Memory B cell (primary cell): ENCODE measurements at regions not wholly inside any gene's neighbourhood (a gene's known extent, or its start where the extent isn't known, plus 50 kb on each side); places are given as distances from the start of the nearest gene placed in this dataset.

Experiments
- ATAC-seq: fragments of 150-1000 bp; cut with Tn5 transposase; 2 replicates; pipeline ENCODE4 v1.10.0; 2021; ENCODE audit warnings: low read depth, mild to moderate bottlenecking, moderate library complexity
- DNase-seq, 2 donors: peaks; one replicate each; pipeline ENCODE4 v3.0.0; 2022; ENCODE audit warnings: low spot score in 2 of 2
- H3K27ac Mint-ChIP-seq: one replicate; pipeline ENCODE4 v1.8.0; 2022; ENCODE audit warnings: mild to moderate bottlenecking, moderate library complexity, mixed read lengths
- H3K27me3 Mint-ChIP-seq: one replicate; pipeline ENCODE4 v1.8.0; 2022; ENCODE audit warnings: mixed read lengths
- H3K36me3 Mint-ChIP-seq: one replicate; pipeline ENCODE4 v1.8.0; 2022; ENCODE audit warnings: mild to moderate bottlenecking, mixed read lengths
- H3K4me1 Mint-ChIP-seq: one replicate; pipeline ENCODE4 v1.8.0; 2022; ENCODE audit warnings: mixed read lengths
- H3K4me3 Mint-ChIP-seq: one replicate; pipeline ENCODE4 v1.8.0; 2022; ENCODE audit warnings: mild to moderate bottlenecking, moderate library complexity, mixed read lengths
- H3K9me3 Mint-ChIP-seq: one replicate; pipeline ENCODE4 v1.8.0; 2022; ENCODE audit warnings: mixed read lengths

DNA sequence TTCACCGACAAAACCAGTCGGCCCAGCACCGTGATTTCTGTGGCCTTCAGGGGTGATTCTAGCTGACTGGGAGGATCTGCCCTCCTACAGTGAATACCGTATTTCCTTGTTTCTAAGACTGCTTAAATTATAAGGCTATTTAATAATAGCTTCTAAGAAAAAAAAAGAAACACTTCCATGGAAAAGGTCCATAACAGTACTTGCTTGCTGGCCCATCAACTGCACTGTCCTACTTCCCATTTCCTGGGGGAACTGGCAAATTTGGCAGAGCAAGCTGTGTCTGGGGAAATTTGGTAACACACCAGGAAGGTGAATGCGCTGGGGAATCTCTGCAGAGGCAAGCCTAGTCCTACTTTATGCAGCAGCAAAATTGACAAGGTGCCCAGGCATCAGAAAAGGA lies 214.0 kb downstream of the ZNF326 start:
- H3K27me3 Mint-ChIP-seq, result no peaks in the 10 kb centered on the region
- H3K4me1 Mint-ChIP-seq, result no peaks in the 10 kb centered on the region
- ATAC-seq (no peak), DNase-seq (no peak)
- no peaks in the 10 kb centered on the region for H3K9me3 Mint-ChIP-seq
- no peak overlapping the region for H3K4me3 Mint-ChIP-seq
- no peaks in the 10 kb centered on the region for H3K36me3 Mint-ChIP-seq
- no peak overlapping the region for H3K27ac Mint-ChIP-seq

DNA sequence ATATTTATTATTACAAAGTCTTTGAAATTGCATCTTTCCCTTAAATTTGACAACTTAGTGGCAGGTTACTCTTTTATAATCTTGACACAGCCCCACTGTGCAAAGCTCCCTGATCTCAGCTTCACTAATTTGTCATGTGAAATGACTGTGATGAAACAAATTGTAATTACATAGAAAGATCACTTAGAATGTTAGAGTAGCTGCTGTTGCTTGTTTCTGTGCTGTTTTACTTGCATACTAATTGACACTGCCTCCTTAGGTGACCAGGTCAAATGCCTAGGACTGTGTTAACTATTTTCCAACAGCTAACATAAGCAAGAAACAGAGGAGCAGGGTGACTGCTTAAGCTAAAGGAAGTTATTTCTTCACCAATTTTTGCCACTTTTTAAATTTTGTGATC lies 211.3 kb downstream of the ZNF326 start:
- Mint-ChIP-seq H3K27ac (no peak overlapping the region), H3K9me3 (no peaks in the 10 kb centered on the region), H3K27me3 (peaks cover 3% of the 10 kb centered on the region), H3K4me1 (no peaks in the 10 kb centered on the region), H3K4me3 (no peak overlapping the region), H3K36me3 (no peaks in the 10 kb centered on the region)
- DNase-seq, result no peak
- no peak for ATAC-seq

DNA sequence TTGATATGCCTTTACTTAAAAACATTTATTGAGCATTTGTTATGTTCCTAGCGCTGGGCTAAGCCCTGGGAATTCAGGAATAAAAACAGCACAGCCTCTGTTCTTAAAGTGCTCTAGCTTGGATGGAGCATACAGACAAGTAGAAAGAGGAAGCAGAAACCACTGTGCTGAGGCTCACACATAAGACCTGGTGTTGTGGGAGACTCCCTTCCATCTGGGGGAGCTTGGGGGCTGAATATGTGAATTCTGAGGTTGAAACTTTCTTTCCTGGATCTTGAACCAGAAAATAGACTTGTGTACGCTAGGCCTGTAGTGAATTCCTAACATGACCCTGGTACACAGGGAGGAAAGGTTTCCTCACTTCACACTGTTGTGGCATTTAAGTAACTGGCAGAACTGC lies 209.9 kb downstream of the ZNF326 start:
- Mint-ChIP-seq H3K9me3 (no peaks in the 10 kb centered on the region), H3K4me1 (no peaks in the 10 kb centered on the region), H3K4me3 (no peak overlapping the region), H3K27me3 (peaks cover 3% of the 10 kb centered on the region), H3K36me3 (no peaks in the 10 kb centered on the region), H3K27ac (no peak overlapping the region)
- DNase-seq (no peak), ATAC-seq (no peak)

DNA sequence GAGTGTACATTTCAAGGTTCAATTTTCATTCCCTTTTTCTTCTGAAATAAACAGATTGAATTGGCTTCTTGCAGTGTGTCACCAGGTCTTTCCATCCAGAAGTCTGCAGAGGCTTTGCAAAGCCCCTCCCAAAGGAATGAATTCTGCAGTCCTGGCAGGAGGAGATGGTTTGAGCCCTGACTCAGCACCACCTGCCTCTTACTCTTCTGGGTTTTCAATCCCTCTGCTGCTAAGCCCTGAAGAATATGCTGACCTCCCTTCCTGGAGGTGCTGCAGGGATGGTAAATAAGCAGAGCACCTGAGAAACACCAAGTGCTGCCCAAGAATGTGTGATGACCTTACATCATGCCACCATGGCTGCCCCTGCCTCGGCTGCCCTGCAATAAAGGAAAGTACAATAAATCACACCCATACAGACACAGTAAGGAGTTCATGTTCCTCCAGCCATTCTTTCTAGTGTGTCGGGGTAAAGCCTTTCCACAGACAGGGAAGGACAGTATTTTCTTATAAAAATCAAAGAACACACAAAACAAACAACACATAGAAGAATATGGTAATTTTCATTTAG lies 209.2 kb downstream of the ZNF326 start:
- H3K27me3 Mint-ChIP-seq, result peaks cover 3% of the 10 kb centered on the region
- no peak for DNase-seq
- ATAC-seq, result no peak
- no peak overlapping the region for H3K27ac Mint-ChIP-seq
- no peak overlapping the region for H3K4me3 Mint-ChIP-seq
- no peaks in the 10 kb centered on the region for H3K4me1 Mint-ChIP-seq
- H3K36me3 Mint-ChIP-seq, result no peaks in the 10 kb centered on the region
- no peaks in the 10 kb centered on the region for H3K9me3 Mint-ChIP-seq

DNA sequence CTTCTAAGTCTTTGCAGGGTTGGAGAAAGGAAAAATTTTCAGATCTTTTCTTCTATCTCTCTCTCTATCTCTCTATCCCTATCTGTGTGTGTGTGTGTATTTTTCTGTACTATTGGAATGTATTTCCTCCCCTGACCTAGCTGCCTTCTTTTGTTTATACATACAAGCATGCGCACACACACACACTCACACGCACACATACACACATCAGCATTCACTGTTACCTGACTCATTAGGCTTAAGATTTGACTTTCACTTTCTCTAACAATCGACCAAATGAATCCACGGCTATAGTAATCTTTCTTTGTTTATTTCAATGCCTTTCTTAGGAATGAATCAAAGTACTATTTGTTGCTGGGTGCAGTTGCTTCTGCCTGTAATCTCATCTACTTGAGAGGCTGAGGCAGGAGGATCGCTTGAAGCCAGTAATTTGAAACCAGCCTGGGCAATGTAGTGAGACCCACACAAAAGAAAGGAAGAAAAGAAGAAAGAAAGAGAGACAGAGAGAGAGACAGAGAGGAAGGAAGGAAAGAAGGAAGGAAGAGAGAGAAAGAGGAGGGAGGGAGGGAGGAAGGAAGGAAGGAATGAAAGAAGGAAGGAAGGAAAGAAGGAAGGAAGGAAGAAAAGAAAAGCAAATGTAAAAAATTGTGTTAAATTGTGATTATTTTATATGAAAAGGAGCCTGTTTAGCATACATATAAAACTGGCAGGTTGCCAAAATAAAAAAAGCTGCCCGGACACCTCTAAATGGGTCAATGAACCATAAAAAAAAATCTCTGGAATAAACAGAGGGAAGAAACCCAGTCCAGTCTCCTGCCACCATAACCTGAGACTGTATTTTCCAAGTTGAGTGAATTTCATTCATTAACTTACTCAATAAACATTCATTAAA lies 206.8 kb downstream of the ZNF326 start:
- Mint-ChIP-seq H3K9me3 (no peaks in the 10 kb centered on the region), H3K27me3 (peaks cover 3% of the 10 kb centered on the region), H3K4me1 (no peaks in the 10 kb centered on the region), H3K36me3 (no peaks in the 10 kb centered on the region), H3K27ac (no peak overlapping the region), H3K4me3 (no peak overlapping the region)
- ATAC-seq (no peak), DNase-seq (no peak)

DNA sequence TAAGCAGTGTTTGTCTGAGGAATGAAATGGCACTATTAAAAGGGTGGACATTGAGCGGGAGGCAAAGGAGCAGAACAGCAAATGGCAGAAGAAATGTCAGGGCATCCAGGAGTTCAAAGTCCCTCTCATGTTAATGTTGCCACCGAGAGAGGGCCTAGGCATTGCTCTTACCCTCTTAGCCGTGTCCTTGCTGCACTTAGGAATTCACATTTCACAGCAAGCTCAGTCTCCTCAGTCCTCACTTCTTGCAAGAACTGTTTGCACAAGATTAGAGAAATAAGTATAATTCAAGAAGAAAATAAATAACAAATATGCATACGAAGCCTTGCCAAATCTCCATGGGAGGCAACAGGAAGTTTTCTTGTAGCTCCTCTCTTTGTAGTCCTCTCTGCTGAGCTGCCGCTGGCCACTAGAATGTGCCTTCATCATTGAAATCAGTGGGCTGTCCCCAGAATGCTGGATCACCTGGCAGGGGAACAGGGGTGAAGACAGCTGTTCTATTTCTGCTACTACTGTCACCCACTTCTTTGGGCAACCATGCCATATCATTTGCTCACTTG lies 205.8 kb downstream of the ZNF326 start:
- ATAC-seq (no peak), DNase-seq (no peak)
- peaks cover 3% of the 10 kb centered on the region for H3K27me3 Mint-ChIP-seq
- no peak overlapping the region for H3K27ac Mint-ChIP-seq
- no peak overlapping the region for H3K4me3 Mint-ChIP-seq
- H3K4me1 Mint-ChIP-seq, result no peaks in the 10 kb centered on the region
- no peaks in the 10 kb centered on the region for H3K9me3 Mint-ChIP-seq
- H3K36me3 Mint-ChIP-seq, result no peaks in the 10 kb centered on the region

DNA sequence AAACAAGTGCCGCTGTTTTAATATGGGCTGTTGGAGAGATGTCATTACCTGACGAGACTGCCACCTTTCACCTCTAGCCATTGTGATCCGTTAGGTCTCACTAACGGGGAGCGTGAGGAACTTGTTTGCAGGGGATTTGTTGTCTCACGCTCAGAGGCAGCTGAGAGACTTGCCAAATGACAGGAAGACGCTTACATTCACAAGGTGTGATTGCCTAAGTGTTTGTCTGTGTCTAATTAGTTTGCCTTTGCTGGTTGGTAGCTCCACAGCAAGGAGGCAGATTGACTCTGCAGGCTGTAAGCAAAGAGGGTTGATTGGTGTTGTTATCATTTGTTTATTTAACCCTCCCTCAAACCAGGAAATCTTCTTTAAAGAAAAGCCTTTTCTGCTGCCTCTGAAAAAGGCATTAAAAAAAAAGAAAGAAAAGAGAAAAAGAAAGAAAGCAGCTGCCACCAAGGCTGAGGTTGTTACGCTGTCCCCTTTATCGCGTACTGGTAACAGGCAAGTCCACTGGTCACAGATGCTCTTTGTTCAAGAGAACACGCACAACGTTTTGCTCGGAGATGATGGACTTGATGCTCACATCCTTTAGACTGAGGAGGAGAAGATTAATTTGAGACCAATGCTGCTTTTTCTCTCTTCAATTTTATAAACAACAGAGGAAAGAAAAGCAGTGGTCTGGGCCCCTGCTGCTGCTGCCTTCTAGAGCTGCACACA lies 203.9 kb downstream of the ZNF326 start:
- Mint-ChIP-seq H3K4me3 (no peak overlapping the region), H3K27ac (no peak overlapping the region), H3K9me3 (no peaks in the 10 kb centered on the region), H3K27me3 (peaks cover 4% of the 10 kb centered on the region), H3K36me3 (no peaks in the 10 kb centered on the region), H3K4me1 (no peaks in the 10 kb centered on the region)
- ATAC-seq, result no peak
- no peak for DNase-seq

DNA sequence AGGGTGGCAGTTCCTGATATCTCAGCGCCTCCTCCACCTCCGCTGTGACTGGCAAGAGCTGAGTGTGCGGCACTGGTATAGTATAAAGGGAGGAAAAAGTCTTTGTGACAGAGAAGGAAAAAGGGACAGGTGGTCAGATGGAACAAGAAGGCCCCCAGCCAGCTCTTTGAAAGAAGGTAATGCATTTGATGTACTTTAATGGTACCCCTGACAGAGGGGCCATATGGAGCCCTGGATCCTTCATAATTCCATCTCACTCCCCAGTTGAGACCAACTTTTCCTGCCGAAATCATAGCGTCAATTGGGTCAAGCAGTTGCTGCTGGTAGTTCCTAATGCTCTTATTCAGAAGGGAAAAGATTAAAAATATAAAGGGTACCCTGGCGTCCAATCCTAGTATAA lies 198.2 kb downstream of the ZNF326 start:
- Mint-ChIP-seq H3K27me3 (peaks cover 1% of the 10 kb centered on the region), H3K4me3 (no peak overlapping the region), H3K27ac (no peak overlapping the region), H3K36me3 (no peaks in the 10 kb centered on the region), H3K4me1 (no peaks in the 10 kb centered on the region), H3K9me3 (no peaks in the 10 kb centered on the region)
- DNase-seq (no peak), ATAC-seq (no peak)

DNA sequence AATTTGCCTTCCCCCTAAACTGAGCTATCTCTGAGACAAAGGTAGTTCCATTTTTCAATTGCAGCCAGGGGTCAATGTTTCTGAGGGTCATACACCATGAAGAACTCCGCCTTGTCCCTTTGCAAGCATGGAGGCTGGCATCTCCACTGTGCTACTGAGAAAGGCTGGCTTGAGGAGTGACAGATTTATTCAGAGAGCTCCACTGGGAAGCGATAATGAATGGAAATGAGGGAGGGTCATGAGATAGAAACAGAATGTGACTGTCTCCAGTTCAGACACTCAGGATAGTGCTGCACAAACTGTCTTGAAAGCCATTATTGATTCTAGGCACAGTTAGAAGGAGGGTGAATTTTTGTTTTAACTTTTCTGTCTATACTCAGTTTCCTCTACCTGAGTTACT lies 197.5 kb downstream of the ZNF326 start:
- no peak for ATAC-seq
- no peaks in the 10 kb centered on the region for H3K4me1 Mint-ChIP-seq

DNA sequence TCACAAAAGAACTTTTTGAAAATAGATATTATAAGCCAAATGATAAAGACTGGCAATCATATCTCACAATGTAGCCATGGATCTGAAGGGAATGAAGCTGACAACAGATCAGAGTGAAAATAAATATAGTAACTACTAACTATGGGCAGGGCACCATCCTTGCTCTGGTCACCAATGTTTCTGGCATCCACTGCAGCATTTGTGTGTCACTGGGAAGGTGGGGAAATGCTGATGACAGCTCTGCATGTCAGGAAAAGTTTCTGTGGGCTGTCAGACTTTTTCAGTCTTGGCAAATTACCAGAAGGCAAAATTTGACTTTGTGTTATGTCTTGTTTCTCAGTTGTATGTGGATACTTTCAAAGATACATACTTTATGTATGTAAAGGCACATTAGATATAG lies 195.6 kb downstream of the ZNF326 start:
- Mint-ChIP-seq H3K27ac (no peak overlapping the region), H3K4me1 (no peaks in the 10 kb centered on the region), H3K9me3 (peaks cover 2% of the 10 kb centered on the region), H3K36me3 (no peaks in the 10 kb centered on the region), H3K27me3 (peaks cover 10% of the 10 kb centered on the region), H3K4me3 (no peak overlapping the region)
- ATAC-seq, result no peak
- DNase-seq, result no peak

More for the DNA sequence above, 197.5 kb downstream of the ZNF326 start:
- no peak for DNase-seq
- peaks cover 4% of the 10 kb centered on the region for H3K27me3 Mint-ChIP-seq
- H3K9me3 Mint-ChIP-seq, result no peaks in the 10 kb centered on the region
- H3K4me3 Mint-ChIP-seq, result no peak overlapping the region
- H3K27ac Mint-ChIP-seq, result no peak overlapping the region
- no peaks in the 10 kb centered on the region for H3K36me3 Mint-ChIP-seq

DNA sequence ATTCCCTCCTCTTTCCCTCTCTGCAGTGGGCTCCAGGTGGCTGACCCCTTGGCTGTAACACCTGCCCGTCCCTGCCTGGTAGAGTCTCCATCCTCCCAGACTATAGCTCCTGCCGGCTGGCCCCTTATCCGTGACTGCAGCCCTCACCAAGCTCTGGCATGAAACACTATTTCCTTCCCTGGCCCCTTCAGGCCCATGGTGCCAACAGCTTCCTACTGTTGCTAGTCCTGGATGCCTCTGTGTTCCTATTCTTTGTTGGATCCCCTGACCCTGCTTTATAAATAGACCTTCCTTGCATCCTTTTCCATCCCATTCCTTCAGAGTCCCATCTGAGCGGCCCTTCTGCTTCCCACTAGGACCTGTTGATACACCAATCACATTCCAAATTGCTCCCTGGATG lies 195.0 kb downstream of the ZNF326 start:
- Mint-ChIP-seq H3K9me3 (peaks cover 2% of the 10 kb centered on the region), H3K36me3 (no peaks in the 10 kb centered on the region), H3K4me1 (no peaks in the 10 kb centered on the region), H3K27ac (no peak overlapping the region), H3K4me3 (no peak overlapping the region), H3K27me3 (peaks cover 10% of the 10 kb centered on the region)
- no peak for ATAC-seq
- DNase-seq, result no peak

DNA sequence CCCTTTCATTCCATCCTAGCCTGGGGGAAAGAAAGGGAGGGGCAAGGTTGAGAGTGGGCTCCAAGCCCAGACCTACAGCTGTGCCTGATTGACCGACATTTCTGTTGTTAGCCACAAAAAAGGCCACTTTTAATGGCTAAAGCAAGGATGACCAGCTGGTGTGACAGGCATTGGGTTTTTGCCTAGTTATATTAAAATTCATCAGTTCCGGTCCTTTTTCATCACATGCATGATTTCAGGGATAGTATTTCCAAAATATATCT lies 192.3 kb downstream of the ZNF326 start:
- no peaks in the 10 kb centered on the region for H3K36me3 Mint-ChIP-seq
- no peak for DNase-seq
- H3K4me1 Mint-ChIP-seq, result no peaks in the 10 kb centered on the region
- no peak overlapping the region for H3K4me3 Mint-ChIP-seq
- no peak overlapping the region for H3K27ac Mint-ChIP-seq
- peaks cover 12% of the 10 kb centered on the region for H3K27me3 Mint-ChIP-seq
- no peak for ATAC-seq
- peaks cover 2% of the 10 kb centered on the region for H3K9me3 Mint-ChIP-seq

DNA sequence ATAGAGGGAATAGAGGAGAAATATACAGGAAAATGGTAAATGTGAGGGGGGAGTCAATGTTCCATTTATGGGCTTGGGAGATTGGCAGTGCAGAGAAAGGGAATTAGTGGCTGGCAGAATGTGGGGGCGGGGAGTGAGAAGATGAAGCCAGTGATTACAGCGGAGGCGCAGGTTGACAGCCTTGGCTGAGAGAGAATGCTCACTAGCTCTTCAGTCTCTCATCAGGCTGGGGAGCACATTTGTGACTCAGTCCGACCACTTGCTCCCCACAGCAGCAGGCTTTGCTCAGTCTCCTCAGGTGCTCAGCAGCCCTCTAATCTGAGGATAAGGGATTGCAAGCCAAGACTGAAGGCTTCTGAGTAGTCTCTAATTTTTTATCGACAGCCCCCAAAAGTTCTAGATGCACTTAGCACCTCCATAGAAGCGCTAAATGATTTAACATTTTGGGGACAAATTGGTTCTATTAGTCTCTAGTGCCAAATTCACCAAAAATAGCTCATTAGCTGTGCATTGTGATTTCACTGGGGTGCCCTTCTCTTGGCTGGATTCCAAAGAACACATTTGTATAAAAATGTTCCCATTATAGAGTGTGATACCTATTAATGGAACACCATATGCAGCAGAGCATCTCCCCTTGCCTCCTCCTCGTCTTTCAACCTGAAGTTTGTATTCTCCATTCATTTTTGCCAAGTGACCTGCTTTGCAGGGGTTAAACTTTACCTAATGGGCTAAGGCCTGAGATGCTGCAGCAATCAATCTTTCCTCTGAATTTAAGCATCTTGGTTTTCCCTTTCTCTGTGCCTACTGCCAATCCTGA lies 191.8 kb downstream of the ZNF326 start:
- H3K4me3 Mint-ChIP-seq, result no peak overlapping the region
- H3K4me1 Mint-ChIP-seq, result no peaks in the 10 kb centered on the region
- peaks cover 2% of the 10 kb centered on the region for H3K9me3 Mint-ChIP-seq
- peaks cover 12% of the 10 kb centered on the region for H3K27me3 Mint-ChIP-seq
- H3K27ac Mint-ChIP-seq, result no peak overlapping the region
- no peaks in the 10 kb centered on the region for H3K36me3 Mint-ChIP-seq
- no peak for ATAC-seq
- DNase-seq, result no peak

DNA sequence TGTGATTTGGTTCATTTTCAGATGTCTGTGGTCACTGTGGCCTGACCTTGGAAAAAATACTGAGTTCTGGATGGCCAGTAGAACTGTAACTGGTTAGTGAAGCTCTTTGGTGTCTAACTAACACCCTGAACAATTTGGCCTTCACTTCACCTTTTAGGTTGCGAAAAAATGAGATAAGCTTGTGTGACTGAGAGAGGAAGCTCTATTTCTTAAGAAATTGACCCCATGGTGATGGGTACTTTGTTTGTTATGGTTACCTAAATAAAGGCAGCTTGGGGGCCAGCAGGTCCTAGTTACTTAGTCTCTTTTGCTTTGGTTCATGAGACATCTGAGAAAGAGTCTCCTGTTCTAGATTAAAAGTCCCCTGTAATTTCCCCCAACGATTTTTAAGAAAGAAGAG lies 181.6 kb downstream of the ZNF326 start:
- no peaks in the 10 kb centered on the region for H3K36me3 Mint-ChIP-seq
- H3K4me3 Mint-ChIP-seq, result no peak overlapping the region
- peaks cover 3% of the 10 kb centered on the region for H3K9me3 Mint-ChIP-seq
- H3K4me1 Mint-ChIP-seq, result no peaks in the 10 kb centered on the region
- no peaks in the 10 kb centered on the region for H3K27me3 Mint-ChIP-seq
- DNase-seq (no peak), ATAC-seq (no peak)
- no peak overlapping the region for H3K27ac Mint-ChIP-seq
